AG09319 (cell line): ENCODE measurements at regions not wholly inside any gene's neighbourhood (a gene's known extent, or its start where the extent isn't known, plus 50 kb on each side); places are given as distances from the start of the nearest gene placed in this dataset.
"Not testable (repeated sequence)": the region's sequence is repeated elsewhere in the genome, so short reads cannot be mapped to it uniquely, and the experiment has no call there.

Experiments
- DNase-seq: peaks from one replicate; pipeline ENCODE4 v3.0.0-alpha.2; 2010; ENCODE audit warnings: low read depth; ENCODE audit errors: extremely low read depth
- CTCF ChIP-seq: IDR thresholded peaks from 2 replicates; pipeline ENCODE4 v1.5.1; 2011; ENCODE audit warnings: low read depth, mild to moderate bottlenecking, inconsistent platforms, low read length, moderate library complexity

GRCh38 chr5:118088448-118088847 lies 899.9 kb downstream of the DTWD2 start:
- DNase-seq = no peak
- TF ChIP-seq CTCF = no peak

GRCh38 chr5:118076490-118076889 lies 911.9 kb downstream of the DTWD2 start:
- DNase-seq = no peak
- no peak for TF ChIP-seq CTCF

- no peak for TF ChIP-seq CTCF
- no peak for DNase-seq
Observed at GRCh38 chr5:118070041-118070440, 918.3 kb downstream of the DTWD2 start.

- TF ChIP-seq CTCF = no peak
- no peak for DNase-seq
Observed at GRCh38 chr5:118069452-118069851, 918.9 kb downstream of the DTWD2 start.

- no peak for DNase-seq
- no peak for TF ChIP-seq CTCF
Observed at GRCh38 chr5:118068886-118069285, 919.5 kb downstream of the DTWD2 start.

- DNase-seq = not testable (repeated sequence)
Observed at GRCh38 chr5:118063836-118064235, 924.5 kb downstream of the DTWD2 start.

GRCh38 chr5:118060833-118061232 lies 927.5 kb downstream of the DTWD2 start:
- DNase-seq = no peak
- TF ChIP-seq CTCF = peak; percentile 9

- no peak for DNase-seq
- no peak for TF ChIP-seq CTCF
Observed at GRCh38 chr5:118052503-118052902, 935.8 kb downstream of the DTWD2 start.
